ENCODE measurements at regions not wholly inside any gene's neighbourhood (a gene's known extent, or its start where the extent isn't known, plus 50 kb on each side); places are given as distances from the start of the nearest gene placed in this dataset.

DNA sequence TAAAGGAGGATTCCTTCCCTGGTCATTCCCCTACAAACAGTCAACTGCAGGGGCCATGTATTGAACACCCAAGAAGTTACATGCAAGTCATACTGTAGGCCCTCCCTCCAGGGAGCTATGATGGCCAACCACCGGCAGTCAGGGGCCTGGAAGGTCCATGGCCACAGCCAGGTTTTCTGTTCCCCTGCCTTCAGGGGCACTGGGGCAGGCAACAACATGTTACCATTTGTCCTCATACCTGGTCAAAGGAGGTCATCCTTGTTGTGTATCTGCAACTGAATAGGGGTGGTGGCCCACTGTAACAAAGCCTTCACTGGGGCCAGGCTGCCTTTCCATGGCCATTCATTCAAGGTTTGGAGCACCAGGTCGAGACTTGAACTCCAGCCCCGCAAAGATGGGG lies 433.6 kb downstream of the DYNC2H1 start:
- Histone ChIP-seq H3K27ac (ENCODE audit: low read depth in 1 of 2, low read length in 2 of 2) (no peak overlapping the region), H3K9me3 (ENCODE audit: control insufficient read depth in 4 of 4, low read length in 3 of 4) (peaks cover 0 to 6% (median under 1%) of the 10 kb centered on the region in 4 donors), H3K9ac (ENCODE audit: low read depth in 1 of 2, low read length in 2 of 2) (no peak overlapping the region), H3K4me3 (ENCODE audit: low read depth in 1 of 3, low read length in 3 of 3) (no peak overlapping the region), H3K4me1 (ENCODE audit: control insufficient read depth in 4 of 4, insufficient read depth in 4 of 4, low read length in 3 of 4) (no peaks in the 10 kb centered on the region), H3K27me3 (ENCODE audit: control insufficient read depth in 4 of 4, insufficient read depth in 4 of 4, low read length in 3 of 4) (no peaks in the 10 kb centered on the region), H3K36me3 (ENCODE audit: control insufficient read depth in 4 of 4, insufficient read depth in 3 of 4, low read depth in 1 of 4, low read length in 3 of 4) (no peaks in the 10 kb centered on the region)
- TF ChIP-seq, protein P1, sequence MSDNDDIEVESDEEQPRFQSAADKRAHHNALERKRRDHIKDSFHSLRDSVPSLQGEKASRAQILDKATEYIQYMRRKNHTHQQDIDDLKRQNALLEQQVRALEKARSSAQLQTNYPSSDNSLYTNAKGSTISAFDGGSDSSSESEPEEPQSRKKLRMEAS (IDR thresholded peaks at IDR 0.05), result no peak
- TF ChIP-seq, protein P2, sequence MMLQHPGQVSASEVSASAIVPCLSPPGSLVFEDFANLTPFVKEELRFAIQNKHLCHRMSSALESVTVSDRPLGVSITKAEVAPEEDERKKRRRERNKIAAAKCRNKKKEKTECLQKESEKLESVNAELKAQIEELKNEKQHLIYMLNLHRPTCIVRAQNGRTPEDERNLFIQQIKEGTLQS (IDR thresholded peaks at IDR 0.05), result no peak
- TF ChIP-seq JUND (IDR thresholded peaks at IDR 0.05), result no peak
- TF ChIP-seq RAD21 (IDR thresholded peaks at IDR 0.05), result no peak
- TF ChIP-seq HNF4G (IDR thresholded peaks at IDR 0.05), result no peak
- no peak for TF ChIP-seq HNF4A (conservative IDR thresholded peaks at IDR 0.05)
- no peak for TF ChIP-seq RXRA (IDR thresholded peaks at IDR 0.05)
- TF ChIP-seq GABPA (IDR thresholded peaks at IDR 0.05 in 1 of 2, conservative IDR thresholded peaks at IDR 0.05 in 1 of 2), result no peak
- TF ChIP-seq, protein P3, sequence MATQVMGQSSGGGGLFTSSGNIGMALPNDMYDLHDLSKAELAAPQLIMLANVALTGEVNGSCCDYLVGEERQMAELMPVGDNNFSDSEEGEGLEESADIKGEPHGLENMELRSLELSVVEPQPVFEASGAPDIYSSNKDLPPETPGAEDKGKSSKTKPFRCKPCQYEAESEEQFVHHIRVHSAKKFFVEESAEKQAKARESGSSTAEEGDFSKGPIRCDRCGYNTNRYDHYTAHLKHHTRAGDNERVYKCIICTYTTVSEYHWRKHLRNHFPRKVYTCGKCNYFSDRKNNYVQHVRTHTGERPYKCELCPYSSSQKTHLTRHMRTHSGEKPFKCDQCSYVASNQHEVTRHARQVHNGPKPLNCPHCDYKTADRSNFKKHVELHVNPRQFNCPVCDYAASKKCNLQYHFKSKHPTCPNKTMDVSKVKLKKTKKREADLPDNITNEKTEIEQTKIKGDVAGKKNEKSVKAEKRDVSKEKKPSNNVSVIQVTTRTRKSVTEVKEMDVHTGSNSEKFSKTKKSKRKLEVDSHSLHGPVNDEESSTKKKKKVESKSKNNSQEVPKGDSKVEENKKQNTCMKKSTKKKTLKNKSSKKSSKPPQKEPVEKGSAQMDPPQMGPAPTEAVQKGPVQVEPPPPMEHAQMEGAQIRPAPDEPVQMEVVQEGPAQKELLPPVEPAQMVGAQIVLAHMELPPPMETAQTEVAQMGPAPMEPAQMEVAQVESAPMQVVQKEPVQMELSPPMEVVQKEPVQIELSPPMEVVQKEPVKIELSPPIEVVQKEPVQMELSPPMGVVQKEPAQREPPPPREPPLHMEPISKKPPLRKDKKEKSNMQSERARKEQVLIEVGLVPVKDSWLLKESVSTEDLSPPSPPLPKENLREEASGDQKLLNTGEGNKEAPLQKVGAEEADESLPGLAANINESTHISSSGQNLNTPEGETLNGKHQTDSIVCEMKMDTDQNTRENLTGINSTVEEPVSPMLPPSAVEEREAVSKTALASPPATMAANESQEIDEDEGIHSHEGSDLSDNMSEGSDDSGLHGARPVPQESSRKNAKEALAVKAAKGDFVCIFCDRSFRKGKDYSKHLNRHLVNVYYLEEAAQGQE (IDR thresholded peaks at IDR 0.05), result no peak
- TF ChIP-seq SP1 (IDR thresholded peaks at IDR 0.05), result no peak
- TF ChIP-seq FOXA1 (IDR thresholded peaks at IDR 0.05), result no peak
- TF ChIP-seq YY1 (IDR thresholded peaks at IDR 0.05), result no peak
- no peak for TF ChIP-seq FOXA2 (IDR thresholded peaks at IDR 0.05)
- no peak for TF ChIP-seq EGR1 (IDR thresholded peaks at IDR 0.05; ENCODE audit: low read depth in 2 of 2)
- TF ChIP-seq NR2F2 (IDR thresholded peaks at IDR 0.05), result no peak
- TF ChIP-seq, protein P4, sequence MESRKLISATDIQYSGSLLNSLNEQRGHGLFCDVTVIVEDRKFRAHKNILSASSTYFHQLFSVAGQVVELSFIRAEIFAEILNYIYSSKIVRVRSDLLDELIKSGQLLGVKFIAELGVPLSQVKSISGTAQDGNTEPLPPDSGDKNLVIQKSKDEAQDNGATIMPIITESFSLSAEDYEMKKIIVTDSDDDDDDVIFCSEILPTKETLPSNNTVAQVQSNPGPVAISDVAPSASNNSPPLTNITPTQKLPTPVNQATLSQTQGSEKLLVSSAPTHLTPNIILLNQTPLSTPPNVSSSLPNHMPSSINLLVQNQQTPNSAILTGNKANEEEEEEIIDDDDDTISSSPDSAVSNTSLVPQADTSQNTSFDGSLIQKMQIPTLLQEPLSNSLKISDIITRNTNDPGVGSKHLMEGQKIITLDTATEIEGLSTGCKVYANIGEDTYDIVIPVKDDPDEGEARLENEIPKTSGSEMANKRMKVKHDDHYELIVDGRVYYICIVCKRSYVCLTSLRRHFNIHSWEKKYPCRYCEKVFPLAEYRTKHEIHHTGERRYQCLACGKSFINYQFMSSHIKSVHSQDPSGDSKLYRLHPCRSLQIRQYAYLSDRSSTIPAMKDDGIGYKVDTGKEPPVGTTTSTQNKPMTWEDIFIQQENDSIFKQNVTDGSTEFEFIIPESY (IDR thresholded peaks at IDR 0.05), result no peak
- TF ChIP-seq TAF1 (conservative IDR thresholded peaks at IDR 0.05), result no peak
- DNase-seq (ENCODE audit: low spot score), result no peak
- WGBS, result 91% methylated on average over 3 of the region's 3 CpGs

DNA sequence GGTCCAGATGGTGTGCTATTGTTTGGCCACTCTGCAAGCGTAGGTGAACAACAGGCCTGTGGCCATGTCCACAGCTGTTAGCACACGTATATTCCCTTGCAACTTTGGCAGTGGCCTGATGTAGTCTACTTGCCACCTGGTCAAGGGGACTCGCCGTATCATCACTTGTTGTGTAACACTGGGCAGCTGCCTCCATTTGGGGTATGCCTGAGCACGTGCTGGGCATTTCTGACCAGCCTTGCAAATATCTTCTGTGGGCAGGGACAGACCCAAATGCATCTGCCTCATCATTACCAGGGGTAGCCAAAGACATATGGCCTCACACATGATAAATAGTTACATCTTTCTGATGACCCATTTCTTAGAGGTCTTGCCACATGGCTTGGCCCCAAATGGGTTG lies 434.2 kb downstream of the DYNC2H1 start:
- no peak for TF ChIP-seq GABPA (IDR thresholded peaks at IDR 0.05 in 1 of 2, conservative IDR thresholded peaks at IDR 0.05 in 1 of 2)
- no peak for TF ChIP-seq YY1 (IDR thresholded peaks at IDR 0.05)
- no peak for TF ChIP-seq EGR1 (IDR thresholded peaks at IDR 0.05; ENCODE audit: low read depth in 2 of 2)
- H3K9ac ChIP-seq (ENCODE audit: low read depth in 1 of 2, low read length in 2 of 2), result no peak overlapping the region
- no peak overlapping the region for H3K27ac ChIP-seq (ENCODE audit: low read depth in 1 of 2, low read length in 2 of 2)
- H3K4me1 ChIP-seq (ENCODE audit: control insufficient read depth in 4 of 4, insufficient read depth in 4 of 4, low read length in 3 of 4), result no peaks in the 10 kb centered on the region
- H3K36me3 ChIP-seq (ENCODE audit: control insufficient read depth in 4 of 4, insufficient read depth in 3 of 4, low read depth in 1 of 4, low read length in 3 of 4), result no peaks in the 10 kb centered on the region
- H3K4me3 ChIP-seq (ENCODE audit: low read depth in 1 of 3, low read length in 3 of 3), result no peak overlapping the region
- no peaks in the 10 kb centered on the region for H3K27me3 ChIP-seq (ENCODE audit: control insufficient read depth in 4 of 4, insufficient read depth in 4 of 4, low read length in 3 of 4)
- 91% methylated on average over 5 of the region's 5 CpGs for WGBS
- H3K9me3 ChIP-seq (ENCODE audit: control insufficient read depth in 4 of 4, low read length in 3 of 4), result peaks cover 0 to 6% (median under 1%) of the 10 kb centered on the region in 4 donors
- DNase-seq (ENCODE audit: low spot score), result no peak

Measured in liver (tissue), 7 donors.